PFSK-1 (cell line): ENCODE measurements at regions not wholly inside any gene's neighbourhood (a gene's known extent, or its start where the extent isn't known, plus 50 kb on each side); places are given as distances from the start of the nearest gene placed in this dataset.

Source experiments
- FOXP2 ChIP-seq: optimal IDR thresholded peaks from 2 replicates; pipeline ENCODE3; 2011; ENCODE audit warnings: borderline replicate concordance, control low read depth, inconsistent platforms; ENCODE audit not compliant: insufficient read depth; ENCODE audit errors: extremely low read length, extremely low read depth
- POLR2AphosphoS5 ChIP-seq: IDR thresholded peaks from 2 replicates; pipeline ENCODE4 v1.6.1; 2012; ENCODE audit warnings: low read depth, mild to moderate bottlenecking, control low read depth, low read length, moderate library complexity
- REST ChIP-seq, 2 experiments: IDR thresholded peaks; 2 replicates each; pipeline versions ENCODE4 v1.6.1 to v1.8.0; 2011 to 2012; ENCODE audit warnings: low read depth in 2 of 2, low read length in 2 of 2, control low read depth in 1 of 2, inconsistent platforms in 1 of 2, mild to moderate bottlenecking in 1 of 2, moderate library complexity in 1 of 2; ENCODE audit not compliant: insufficient read depth in 1 of 2
- SIN3A ChIP-seq: IDR thresholded peaks from 2 replicates; pipeline ENCODE4 v1.6.1; 2012; ENCODE audit warnings: mild to moderate bottlenecking, low read length, moderate library complexity, borderline replicate concordance; ENCODE audit not compliant: insufficient read depth
- TAF1 ChIP-seq: IDR thresholded peaks from 2 replicates; pipeline ENCODE4 v1.6.1; 2012; ENCODE audit warnings: low read length, control low read depth, borderline replicate concordance; ENCODE audit not compliant: insufficient read depth

- TF ChIP-seq FOXP2 (no peak), TAF1 (no peak), REST (IDR thresholded peaks at IDR 0.05; ENCODE audit: insufficient read depth in 1 of 2, low read depth in 2 of 2, low read length in 2 of 2) (no peak), SIN3A (no peak), POLR2AphosphoS5 (no peak)
These were observed 342.6 kb upstream of the NFE2L3 start for GRCh38 chr7:25809441-25809840.

GRCh38 chr7:25812086-25812850 lies 339.7 kb upstream of the NFE2L3 start:
- TF ChIP-seq SIN3A (no peak), POLR2AphosphoS5 (no peak), REST (IDR thresholded peaks at IDR 0.05; ENCODE audit: insufficient read depth in 1 of 2, low read depth in 2 of 2, low read length in 2 of 2) (no peak), TAF1 (no peak)

- no peak for TF ChIP-seq POLR2AphosphoS5
- no peak for TF ChIP-seq SIN3A
- TF ChIP-seq TAF1 = no peak
- TF ChIP-seq REST (IDR thresholded peaks at IDR 0.05; ENCODE audit: insufficient read depth in 1 of 2, low read depth in 2 of 2, low read length in 2 of 2) = no peak
- TF ChIP-seq FOXP2 = no peak
These were observed 338.6 kb upstream of the NFE2L3 start for GRCh38 chr7:25813381-25813780.

GRCh38 chr7:25815711-25816110 lies 336.3 kb upstream of the NFE2L3 start:
- no peak for TF ChIP-seq REST (IDR thresholded peaks at IDR 0.05; ENCODE audit: insufficient read depth in 1 of 2, low read depth in 2 of 2, low read length in 2 of 2)
- TF ChIP-seq FOXP2 = no peak
- no peak for TF ChIP-seq SIN3A

- no peak for TF ChIP-seq TAF1
- TF ChIP-seq POLR2AphosphoS5 = no peak
These were observed 331.5 kb upstream of the NFE2L3 start for GRCh38 chr7:25820432-25821040.
